LNCAP (cell line): ENCODE measurements at regions not wholly inside any gene's neighbourhood (a gene's known extent, or its start where the extent isn't known, plus 50 kb on each side); places are given as distances from the start of the nearest gene placed in this dataset.

Source experiments
- TF ChIP-seq, protein P1 (sequence below): fragments of 450-650 bp; IDR thresholded peaks from 2 replicates; pipeline ENCODE4 v1.5.1; 2017; ENCODE audit warnings: mild to moderate bottlenecking

DNA sequence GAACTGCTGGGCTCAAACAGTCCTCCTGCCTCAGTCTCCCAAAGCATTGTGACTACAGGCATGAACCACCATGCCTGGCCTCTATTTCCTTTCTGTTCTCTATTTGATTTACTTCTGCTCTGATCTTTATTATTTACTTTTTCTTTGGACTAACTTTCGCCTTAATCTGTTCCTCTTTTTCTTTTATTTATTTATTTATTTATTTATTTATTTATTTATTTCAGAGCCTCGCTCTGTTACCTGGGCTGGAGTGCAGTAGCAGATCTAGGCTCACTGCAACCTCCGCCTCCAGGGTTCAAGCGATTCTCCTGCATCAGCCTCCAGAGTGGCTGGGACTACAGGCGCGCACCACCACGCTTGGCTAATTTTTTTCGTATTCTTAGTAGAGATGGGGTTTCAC lies 1158.3 kb upstream of the GOT2 start:
- TF ChIP-seq, protein P1, sequence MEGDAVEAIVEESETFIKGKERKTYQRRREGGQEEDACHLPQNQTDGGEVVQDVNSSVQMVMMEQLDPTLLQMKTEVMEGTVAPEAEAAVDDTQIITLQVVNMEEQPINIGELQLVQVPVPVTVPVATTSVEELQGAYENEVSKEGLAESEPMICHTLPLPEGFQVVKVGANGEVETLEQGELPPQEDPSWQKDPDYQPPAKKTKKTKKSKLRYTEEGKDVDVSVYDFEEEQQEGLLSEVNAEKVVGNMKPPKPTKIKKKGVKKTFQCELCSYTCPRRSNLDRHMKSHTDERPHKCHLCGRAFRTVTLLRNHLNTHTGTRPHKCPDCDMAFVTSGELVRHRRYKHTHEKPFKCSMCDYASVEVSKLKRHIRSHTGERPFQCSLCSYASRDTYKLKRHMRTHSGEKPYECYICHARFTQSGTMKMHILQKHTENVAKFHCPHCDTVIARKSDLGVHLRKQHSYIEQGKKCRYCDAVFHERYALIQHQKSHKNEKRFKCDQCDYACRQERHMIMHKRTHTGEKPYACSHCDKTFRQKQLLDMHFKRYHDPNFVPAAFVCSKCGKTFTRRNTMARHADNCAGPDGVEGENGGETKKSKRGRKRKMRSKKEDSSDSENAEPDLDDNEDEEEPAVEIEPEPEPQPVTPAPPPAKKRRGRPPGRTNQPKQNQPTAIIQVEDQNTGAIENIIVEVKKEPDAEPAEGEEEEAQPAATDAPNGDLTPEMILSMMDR: no peak

DNA sequence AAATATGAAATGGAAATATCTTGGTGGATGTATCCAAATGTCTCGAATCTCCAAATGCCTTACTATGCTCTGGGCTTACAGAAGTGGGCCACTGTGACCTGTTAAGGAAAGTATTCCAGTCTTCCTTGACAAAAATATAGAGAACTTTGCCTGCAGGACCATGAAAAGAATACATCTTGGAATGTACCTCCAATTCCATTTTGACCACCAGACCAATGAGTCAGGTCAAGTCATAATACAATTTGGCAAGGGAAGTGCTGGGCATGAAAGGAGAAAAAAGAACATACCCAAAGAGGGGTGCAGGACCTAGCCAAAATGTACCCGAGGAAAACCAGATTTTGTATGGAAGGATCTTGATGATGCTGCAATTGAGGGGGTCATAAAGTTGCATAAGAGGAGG lies 1153.7 kb upstream of the GOT2 start:
- TF ChIP-seq, protein P1: no peak

DNA sequence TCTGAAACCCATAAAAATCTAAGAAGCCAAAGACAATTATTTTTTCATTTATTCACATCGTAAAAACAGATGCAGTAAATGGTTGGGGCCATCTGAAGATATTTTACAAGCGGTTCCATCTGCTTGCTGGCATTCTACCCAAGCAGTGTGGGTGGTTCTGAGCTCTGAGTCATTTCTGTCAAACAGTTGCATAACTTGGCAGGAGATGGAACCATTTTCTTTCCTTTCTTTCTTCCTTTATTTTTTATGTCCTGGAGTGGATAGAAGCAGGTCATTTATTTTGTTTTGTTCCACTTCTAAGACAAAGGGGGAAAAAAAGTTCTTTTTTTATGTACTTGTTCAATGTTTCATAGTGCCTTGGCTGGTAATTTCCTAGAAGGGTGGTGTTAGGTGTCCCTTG lies 1151.9 kb upstream of the GOT2 start:
- TF ChIP-seq, protein P1: no peak

DNA sequence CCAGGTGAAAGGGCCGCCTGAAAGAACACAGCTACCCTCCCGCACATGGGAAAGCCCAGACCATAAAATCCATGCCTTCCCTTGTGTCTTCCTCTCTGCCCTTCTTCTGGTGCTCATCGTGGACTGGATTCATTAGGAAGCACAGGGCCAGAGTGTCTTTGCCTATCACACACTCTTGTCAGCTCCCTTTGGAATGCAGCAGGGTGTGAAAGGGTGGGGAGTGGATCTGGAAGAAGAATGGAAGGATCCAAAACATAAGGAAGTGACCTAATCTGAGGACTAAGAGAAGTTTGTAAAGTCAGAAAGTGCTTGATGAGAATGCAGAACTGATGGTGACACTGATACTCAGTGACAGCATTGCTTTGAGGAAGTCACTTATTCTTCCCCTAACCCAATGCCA lies 1147.3 kb upstream of the GOT2 start:
- TF ChIP-seq, protein P1: no peak

DNA sequence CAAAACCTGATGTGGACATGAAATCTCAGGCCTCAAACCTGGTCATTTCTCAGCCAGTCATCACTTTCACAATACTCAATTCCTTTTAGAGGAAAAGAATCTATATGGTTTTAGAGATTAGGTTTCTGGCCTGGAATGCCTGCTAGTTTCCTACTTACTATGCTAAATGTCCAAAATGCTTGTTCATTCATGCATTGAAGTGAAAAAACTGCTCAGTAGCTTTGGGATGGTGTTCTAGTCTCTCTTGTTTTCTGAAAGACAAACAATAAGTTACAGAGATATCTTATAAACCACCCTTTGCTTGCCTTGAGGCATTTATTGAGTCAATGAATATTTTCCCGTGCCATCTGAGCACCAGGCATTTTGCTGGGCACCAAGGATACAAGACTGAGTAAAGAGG lies 1146.5 kb upstream of the GOT2 start:
- TF ChIP-seq, protein P1: no peak

DNA sequence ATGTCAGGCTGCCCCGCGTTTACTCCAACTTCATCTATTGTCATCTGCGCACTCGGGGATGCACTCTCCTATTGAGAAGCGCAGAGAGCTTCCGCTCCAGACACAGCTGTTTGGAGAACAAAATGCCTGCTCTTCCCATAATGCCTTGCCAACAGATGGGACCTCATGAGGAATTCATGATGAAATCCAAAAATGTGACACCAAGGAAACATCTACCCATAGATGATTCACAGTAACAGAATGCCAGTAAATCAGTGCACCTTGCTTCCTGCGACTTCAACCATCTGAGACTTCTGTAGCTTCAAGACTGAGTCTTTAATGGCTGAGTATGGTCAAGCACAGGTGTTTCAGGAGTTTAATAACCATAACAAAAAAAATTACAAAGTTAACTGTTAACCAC lies 1144.9 kb upstream of the GOT2 start:
- TF ChIP-seq, protein P1: no peak

DNA sequence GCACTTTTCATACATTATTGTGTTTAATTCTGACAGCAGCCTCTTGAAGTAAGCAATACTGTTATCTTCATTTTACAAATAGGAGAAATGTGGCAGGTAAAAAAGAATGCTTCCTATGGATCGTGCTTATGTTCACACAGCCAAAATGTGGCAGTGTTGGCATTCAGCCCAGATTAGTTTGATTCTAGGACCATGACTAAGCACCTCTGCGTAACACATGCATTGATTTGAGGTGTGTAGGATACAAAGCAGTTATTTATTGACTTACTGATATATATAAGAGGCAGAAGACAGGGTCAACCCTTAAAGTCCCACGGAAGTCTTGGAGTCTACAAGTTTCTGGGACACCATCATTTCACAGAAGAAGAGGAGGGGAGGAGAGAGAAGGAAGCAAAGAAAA lies 1144.4 kb upstream of the GOT2 start:
- TF ChIP-seq, protein P1: no peak

DNA sequence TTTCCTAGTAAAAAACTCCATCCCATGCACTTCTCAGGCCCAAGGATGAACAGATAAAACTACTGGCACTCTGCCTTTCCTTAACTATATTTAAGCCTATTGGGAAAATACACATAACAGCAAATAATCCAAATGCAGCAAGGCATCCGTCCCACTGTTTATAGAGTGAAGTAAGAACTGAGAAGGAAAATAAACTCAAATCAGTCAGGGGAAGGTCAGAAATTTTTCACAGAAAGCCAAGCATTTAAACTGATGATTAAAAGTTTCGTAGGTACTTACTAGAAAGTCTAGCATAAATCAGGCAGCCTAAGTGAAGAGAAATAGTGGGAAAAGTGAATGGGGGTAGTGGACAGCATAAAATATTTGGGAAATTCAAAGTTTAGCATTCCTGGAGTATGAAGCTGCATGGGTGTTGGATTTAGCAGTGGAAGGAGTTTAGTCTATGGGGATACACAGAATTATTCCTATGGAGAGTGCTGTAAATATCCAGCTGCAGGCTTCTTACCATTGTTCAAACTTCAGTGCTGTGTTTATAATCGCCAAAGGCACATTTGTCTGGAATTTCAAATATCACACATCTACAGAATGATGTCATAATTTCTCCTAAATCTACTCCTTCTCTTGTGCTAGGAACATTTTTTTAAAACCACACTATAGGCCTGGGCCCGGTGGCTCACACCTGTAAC lies 1131.0 kb upstream of the GOT2 start:
- TF ChIP-seq, protein P1: no peak
